GM12891 (cell line): ENCODE measurements at regions not wholly inside any gene's neighbourhood (a gene's known extent, or its start where the extent isn't known, plus 50 kb on each side); places are given as distances from the start of the nearest gene placed in this dataset.
A peak's percentile ranks its signal among the peaks of the same experiment; 100 is the strongest.

Experiments used
- DNase-seq: peaks from one replicate; pipeline ENCODE4 v3.0.0; 2011; ENCODE audit warnings: low spot score; ENCODE audit not compliant: insufficient read length
- FAIRE-seq: peaks from 2 replicates; lab custom pipeline; 2011; peaks lifted over from hg19 to GRCh38; lab: Jason Lieb, UNC
- PAX5 ChIP-seq: IDR thresholded peaks from 2 replicates; pipeline ENCODE4 v1.6.1; 2011; ENCODE audit warnings: low read length, moderate library complexity, mild to moderate bottlenecking; ENCODE audit not compliant: insufficient read depth, severe bottlenecking
- POLR2A ChIP-seq: IDR thresholded peaks from 2 replicates; pipeline ENCODE4 v1.6.1; 2011; ENCODE audit warnings: low read depth, low read length, control low read depth
- POLR2AphosphoS5 ChIP-seq: IDR thresholded peaks from 2 replicates; pipeline ENCODE4 v1.6.1; 2011; ENCODE audit warnings: low read depth, low read length, control low read depth
- POU2F2 ChIP-seq: IDR thresholded peaks from 2 replicates; pipeline ENCODE4 v1.6.1; 2011; ENCODE audit warnings: low read depth, mild to moderate bottlenecking, control low read depth, low read length, moderate library complexity
- SPI1 ChIP-seq: IDR thresholded peaks from 2 replicates; pipeline ENCODE4 v1.6.1; 2011; ENCODE audit warnings: low read depth, low read length, control low read depth
- TAF1 ChIP-seq: IDR thresholded peaks from 2 replicates; pipeline ENCODE4 v1.6.1; 2011; ENCODE audit warnings: low read depth, low read length, control low read depth

DNA sequence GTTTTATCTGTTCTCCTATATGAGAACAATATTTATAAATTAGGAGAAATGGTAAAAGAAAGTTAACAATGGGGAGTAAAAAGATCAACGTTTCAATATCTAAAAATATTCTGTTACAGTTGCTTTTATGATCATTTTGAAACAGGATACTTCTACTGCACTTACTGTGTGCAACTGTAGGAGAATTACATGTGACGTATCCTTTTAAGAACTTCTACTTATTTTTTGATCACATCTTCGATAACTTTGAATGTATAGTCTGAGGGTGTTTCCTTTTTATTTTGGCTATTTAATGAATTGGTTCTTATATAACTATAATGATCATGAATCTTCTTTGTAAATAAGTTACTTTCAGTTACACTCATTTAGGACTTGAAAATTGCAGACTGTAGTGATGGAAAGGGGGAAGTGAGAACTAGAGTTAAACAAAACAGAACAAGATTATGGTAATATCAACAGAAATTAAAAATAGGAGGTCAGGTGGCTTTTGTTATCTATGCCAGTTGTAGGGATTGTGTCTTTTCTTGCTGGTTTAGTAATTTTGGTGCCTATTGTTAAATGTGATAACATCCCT, 109.9 kb downstream of the MSTN start:
- peak; percentile 6 for DNase-seq
- peak; percentile 95 for TF ChIP-seq SPI1
- TF ChIP-seq TAF1: no peak
- FAIRE-seq: peak; percentile 74

DNA sequence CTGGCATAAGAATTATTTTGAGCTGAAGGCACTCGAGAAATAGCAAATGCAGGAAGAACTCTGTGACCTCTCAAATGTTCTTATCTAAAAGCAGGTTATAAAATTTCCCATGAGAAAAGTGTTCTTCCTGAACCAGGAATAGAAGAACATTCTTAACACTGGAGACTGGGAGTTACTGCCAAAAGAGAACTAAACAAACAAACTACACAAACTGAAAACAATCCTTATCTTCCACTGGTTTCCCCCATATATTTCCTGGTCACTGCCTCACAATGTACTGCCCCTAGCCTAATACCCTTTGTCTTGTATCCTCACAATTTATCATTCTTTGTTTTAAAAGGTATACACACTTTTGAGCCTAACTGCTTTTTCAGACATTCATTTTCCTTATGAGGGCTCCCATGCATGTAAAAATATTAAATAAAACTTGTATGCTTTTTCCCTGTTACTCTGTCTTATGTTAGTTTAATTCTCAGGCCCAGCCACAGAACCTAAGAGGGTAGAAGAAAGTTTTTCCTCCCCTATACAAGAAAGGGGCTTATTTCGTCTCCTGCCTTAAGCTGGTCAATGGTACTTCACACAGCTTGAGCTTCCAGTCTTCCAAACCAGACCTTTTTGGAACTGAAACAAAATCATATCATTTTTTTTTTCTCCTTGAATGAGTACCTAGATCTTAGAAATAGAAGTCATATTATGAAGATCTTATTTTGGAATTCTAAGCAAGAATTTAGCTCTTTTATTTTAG, 110.6 kb downstream of the MSTN start:
- FAIRE-seq (peak; percentile 66), DNase-seq (no peak)
- TF ChIP-seq PAX5: no peak
- no peak for TF ChIP-seq POLR2A
- no peak for TF ChIP-seq SPI1
- TF ChIP-seq POU2F2: no peak
- no peak for TF ChIP-seq TAF1
- TF ChIP-seq POLR2AphosphoS5: no peak

DNA sequence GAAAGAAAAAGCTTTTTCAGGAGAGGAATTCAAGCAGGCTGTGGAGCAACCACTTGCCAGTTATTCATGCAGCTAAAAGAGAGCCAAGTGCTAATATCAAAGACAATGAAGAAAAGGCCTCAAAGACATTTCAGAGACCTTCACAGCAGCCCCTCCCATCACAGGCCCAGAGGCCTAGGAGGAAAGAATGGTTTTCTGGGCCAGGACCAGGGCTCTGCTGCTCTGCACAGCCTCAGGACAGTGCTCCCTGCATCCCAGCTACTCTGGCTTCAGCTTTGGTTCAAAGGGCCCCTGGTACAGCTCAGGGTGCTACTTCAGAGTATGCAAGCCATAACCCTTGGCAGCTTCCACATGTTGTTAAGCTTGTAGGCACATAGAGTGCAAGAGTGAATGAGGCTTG, 119.5 kb downstream of the MSTN start:
- FAIRE-seq (no peak), DNase-seq (no peak)
- TF ChIP-seq PAX5: no peak
- no peak for TF ChIP-seq SPI1
- no peak for TF ChIP-seq POLR2A
- no peak for TF ChIP-seq POLR2AphosphoS5
- TF ChIP-seq TAF1: no peak
- TF ChIP-seq POU2F2: no peak

DNA sequence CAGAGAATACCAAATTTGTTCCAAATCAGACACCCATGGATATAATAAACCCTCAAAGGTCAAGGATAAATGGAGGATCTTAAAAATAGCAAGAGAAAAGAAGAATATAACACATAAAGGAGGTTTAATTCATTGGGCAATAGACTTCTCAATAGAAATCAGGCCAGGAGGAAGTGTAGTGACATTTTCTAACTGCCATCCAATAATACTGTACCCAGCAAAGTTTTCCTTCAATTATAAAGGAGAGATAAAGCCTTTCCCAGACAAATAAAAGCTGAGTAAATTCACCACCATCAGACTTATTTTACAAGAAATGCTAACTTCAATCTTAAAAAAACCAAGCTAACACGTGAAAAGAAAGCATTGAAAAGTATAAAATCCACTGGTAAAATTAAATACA, 121.6 kb downstream of the MSTN start:
- no peak for FAIRE-seq

DNA sequence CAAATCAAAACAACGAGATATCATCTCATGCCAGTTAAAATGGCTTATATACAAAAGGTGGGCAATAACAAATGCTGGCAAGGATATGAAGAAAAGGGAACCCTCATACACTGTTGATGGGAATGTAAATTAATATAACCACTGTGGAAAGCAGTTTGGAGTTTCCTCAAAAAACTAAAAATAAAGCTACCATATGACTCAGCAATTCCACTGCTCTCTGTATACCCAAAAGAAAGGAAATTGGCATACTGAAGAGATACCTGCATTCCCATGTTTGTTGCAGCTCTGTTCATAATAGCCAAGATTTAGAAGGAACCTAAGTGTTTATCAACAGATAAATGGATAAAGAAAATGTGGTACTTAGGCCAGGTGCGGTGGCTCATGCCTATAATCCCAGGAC, 124.8 kb downstream of the MSTN start:
- DNase-seq (no peak), FAIRE-seq (no peak)
- no peak for TF ChIP-seq TAF1
- no peak for TF ChIP-seq POLR2AphosphoS5
- TF ChIP-seq PAX5: no peak
- no peak for TF ChIP-seq SPI1
- TF ChIP-seq POU2F2: no peak
- TF ChIP-seq POLR2A: no peak

More for the DNA sequence above, 121.6 kb downstream of the MSTN start:
- TF ChIP-seq POLR2A (no peak), SPI1 (no peak), POU2F2 (no peak), PAX5 (no peak), POLR2AphosphoS5 (no peak), TAF1 (no peak)
- no peak for DNase-seq

DNA sequence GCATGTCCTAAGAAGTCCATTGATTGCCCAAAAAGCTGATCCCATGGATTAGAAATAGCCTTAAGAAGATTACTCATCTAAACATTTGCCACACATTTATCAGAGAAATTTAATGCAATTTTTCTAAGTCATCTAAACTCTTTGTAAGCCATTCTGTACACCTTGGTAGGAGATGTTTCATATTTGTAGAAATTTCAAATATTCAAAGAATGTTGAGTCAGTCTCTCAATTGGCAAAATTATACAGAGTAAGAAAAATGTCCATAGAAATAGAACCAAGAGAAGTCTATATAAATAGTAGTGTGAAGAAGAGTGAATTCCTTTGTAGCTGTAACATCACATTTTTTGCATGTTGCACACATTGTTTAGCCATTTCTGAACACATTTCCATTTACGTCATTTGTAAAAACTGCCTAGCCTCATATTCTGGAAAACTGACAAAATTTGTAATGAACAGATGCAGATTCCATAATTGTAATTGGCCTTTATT, 128.6 kb downstream of the MSTN start:
- no peak for TF ChIP-seq POU2F2
- FAIRE-seq: no peak
- DNase-seq: no peak

DNA sequence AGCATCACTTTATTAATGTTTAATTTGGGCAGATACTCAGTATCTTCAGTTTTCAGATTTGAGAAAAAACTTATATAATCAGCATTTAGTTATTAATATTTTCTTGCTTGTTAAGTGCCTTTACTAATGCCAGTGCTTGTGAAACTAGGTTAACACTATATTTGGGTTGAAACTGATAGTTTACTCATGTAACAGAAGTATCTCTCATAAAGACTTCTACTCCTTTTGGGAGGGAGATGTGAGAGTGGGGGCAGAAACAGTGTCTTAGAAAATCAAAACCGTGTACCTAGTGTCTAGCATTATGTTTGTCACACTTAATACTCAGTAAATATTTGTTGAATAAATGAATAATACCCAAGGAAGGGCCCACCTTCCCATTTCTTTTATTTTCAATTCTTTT, 129.5 kb downstream of the MSTN start:
- TF ChIP-seq SPI1 (no peak), PAX5 (no peak), TAF1 (no peak), POLR2AphosphoS5 (no peak), POU2F2 (no peak), POLR2A (no peak)
- FAIRE-seq: peak; percentile 57
- peak; percentile 13 for DNase-seq

DNA sequence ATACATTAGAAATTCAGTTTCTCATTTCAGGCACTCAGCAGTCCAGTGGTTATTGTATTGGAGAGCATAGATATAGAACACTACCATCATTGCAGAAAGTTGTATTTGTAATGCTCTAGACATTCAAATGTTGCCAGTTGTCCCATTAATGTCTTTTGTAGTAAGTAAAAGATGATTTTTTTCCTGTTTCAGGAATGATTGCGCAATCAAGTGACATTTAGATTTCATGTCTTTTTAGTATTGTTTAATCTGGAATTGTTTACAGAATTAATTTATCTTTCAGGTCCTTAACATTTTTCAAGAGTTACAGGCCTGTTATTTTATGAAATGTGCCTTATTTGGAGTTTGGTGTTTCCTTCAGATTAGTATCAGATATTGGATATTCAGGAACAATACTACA, 134.7 kb downstream of the MSTN start:
- FAIRE-seq: no peak
- TF ChIP-seq POLR2A (no peak), PAX5 (no peak), TAF1 (no peak), SPI1 (no peak), POU2F2 (no peak), POLR2AphosphoS5 (no peak)
- no peak for DNase-seq
